Fibroblast of gingiva (primary cell): ENCODE measurements at regions not wholly inside any gene's neighbourhood (a gene's known extent, or its start where the extent isn't known, plus 50 kb on each side); places are given as distances from the start of the nearest gene placed in this dataset.
"Not testable (repeated sequence)": the region's sequence is repeated elsewhere in the genome, so short reads cannot be mapped to it uniquely, and the experiment has no call there.

Source experiments
- DNase-seq: peaks from one replicate; pipeline ENCODE4 v3.0.0-alpha.2; 2011; ENCODE audit warnings: low read depth

DNA sequence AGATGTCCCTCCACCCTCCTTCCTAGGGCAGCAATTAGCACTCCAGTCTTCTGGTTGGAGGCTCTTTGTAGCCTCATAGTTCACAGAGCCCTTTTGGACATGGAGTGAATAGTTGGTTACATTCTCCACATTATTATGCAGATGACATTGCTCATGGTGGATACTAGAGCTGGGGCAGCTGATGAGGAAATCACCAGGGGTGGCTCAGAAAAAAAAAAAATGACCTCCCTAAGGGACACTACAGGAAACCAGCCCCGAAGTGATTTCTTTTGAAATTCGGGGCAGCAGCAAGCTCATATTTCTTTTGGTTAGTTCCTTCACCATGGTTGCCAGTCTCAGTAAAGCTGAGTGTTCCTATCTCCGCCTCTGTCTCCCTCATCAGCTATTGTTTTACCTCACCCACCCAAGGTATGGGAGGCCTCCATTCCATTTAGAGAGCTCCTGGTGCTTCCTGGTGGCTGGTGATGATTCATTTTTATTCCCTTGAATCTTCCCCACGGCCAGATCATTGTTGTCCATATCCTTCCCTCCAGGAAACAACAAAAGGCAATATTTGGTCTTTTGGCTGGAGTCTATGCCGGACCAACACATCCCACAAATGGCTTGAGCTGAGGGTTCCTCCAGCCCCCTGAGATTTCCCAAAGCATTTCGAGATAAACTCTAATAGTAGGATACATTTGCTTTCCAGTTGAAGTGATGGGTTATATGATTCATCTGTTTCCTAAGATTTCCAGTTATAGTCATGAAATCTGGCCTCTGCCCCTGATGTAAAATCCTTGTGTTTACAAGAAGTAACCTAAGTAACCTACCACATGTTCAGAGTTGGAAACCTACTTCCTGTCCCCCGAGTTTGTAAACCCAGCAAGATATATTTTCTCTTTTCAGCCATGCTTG is 56.2 kb upstream of the NID2 start:
- peak; percentile 99 for DNase-seq

DNA sequence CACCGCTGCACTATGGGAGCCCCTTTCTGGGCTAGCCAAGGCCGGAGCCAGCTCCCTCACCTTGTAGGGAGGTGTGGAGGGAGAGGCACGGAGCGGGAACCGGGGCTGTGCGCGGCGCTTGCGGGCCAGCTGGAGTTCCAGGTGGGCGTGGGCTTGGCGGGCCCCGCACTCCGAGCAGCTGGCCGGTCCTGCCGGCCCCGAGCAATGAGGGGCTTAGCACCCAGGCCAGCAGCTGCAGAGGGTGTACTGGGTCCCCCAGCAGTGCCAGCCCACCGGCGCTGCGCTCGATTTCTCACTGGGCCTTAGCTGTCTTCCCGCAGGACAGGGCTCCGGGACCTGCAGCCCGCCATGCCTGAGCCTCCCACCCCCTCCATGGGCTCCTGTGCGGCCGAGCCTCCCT is 53.3 kb upstream of the NID2 start:
- DNase-seq: not testable (repeated sequence)

- no peak for DNase-seq
Measured at GRCh38 chr14:52121441-52121840, 52.6 kb upstream of the NID2 start.

DNA sequence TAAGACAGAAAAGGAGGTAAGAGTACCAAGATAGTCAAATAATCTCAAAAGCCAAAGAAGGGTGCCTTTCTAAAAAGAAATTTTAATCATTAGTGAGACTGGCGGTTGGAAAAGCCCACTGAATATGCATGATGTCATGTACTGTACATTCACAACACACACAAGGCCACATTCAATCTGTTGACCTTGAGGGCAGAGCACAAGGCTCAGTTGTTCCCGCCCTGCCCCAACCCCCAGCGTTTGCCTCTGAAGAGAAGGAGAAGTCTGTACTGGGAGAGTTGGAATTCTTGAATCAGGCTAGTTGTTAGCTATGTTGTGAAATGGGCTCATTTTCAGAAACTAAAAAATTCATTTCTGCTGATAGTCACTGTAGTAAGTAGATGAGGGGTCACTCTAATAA is 50.2 kb upstream of the NID2 start:
- no peak for DNase-seq
